ENCODE measurements at regions not wholly inside any gene's neighbourhood (a gene's known extent, or its start where the extent isn't known, plus 50 kb on each side); places are given as distances from the start of the nearest gene placed in this dataset.
"Not testable (repeated sequence)": the region's sequence is repeated elsewhere in the genome, so short reads cannot be mapped to it uniquely, and the experiment has no call there.

DNA sequence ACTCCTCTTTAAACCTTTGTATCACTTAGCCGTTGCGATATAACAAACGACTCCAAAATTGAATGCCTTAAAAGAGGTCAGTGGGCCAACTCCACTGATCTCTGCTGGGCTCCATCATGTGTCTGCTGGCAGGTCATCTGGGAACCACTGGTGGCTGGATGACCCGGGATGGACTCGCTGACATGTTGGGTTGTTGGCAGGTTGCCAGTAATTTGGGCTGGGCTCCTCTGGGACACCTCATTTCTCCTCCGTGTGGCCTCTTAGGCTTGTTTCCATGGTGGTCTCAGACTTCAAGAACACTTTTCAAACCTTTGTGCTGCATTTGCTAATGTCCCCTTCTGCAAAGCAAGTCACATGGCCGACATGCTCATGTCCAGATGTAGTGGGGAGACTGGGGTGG lies 139.3 kb upstream of the POU3F1 start:
- DNase-seq (ENCODE audit: low read depth), result no peak
- TF ChIP-seq, protein P1, sequence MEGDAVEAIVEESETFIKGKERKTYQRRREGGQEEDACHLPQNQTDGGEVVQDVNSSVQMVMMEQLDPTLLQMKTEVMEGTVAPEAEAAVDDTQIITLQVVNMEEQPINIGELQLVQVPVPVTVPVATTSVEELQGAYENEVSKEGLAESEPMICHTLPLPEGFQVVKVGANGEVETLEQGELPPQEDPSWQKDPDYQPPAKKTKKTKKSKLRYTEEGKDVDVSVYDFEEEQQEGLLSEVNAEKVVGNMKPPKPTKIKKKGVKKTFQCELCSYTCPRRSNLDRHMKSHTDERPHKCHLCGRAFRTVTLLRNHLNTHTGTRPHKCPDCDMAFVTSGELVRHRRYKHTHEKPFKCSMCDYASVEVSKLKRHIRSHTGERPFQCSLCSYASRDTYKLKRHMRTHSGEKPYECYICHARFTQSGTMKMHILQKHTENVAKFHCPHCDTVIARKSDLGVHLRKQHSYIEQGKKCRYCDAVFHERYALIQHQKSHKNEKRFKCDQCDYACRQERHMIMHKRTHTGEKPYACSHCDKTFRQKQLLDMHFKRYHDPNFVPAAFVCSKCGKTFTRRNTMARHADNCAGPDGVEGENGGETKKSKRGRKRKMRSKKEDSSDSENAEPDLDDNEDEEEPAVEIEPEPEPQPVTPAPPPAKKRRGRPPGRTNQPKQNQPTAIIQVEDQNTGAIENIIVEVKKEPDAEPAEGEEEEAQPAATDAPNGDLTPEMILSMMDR (IDR thresholded peaks at IDR 0.05; ENCODE audit: insufficient read depth, low read depth, low read length, missing control alignments), result no peak
- no peak overlapping the region for H3K4me3 ChIP-seq (ENCODE audit: low read length)

DNA sequence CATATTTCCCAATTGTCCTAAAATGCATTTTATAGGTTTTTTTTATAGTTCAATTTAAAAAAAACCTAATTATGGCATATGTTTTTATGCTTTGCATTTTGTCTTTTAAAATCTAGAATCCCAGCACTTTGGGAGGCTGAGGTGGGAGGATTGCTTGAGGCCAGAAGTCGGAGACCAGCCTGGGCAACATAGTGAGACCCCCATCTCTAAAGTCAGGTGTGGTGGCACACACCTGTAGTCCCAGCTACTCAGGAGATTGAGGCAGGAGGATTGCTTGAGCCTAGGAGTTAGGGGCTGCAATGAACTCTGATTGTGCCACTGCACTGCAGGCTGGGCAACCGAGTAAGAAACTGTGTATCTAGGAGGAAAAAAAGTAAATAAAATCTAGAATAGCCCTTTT lies 137.2 kb upstream of the POU3F1 start:
- no peak overlapping the region for H3K4me3 ChIP-seq (ENCODE audit: low read length)
- no peak for DNase-seq (ENCODE audit: low read depth)
- TF ChIP-seq, protein P1 (IDR thresholded peaks at IDR 0.05; ENCODE audit: insufficient read depth, low read depth, low read length, missing control alignments), result no peak

DNA sequence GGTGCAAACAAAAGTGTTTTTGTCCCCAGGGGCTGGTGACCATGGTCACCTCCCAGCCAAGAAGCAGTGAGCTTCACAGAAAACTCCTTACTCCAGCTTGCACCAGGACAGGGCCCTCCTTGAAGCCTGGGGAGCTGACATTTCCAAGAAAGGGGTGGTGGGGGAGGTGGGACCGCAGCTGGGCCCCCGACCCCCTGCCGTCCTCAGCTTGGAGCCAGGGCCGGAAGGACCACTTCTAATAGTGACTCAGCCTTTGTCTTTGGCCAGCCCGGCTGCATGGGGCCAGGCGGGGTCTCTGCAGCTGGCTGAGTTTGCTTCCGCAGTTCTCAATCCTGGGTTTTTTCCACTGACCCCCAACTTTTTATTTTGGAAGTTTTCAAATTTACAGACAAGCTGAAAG lies 136.5 kb upstream of the POU3F1 start:
- H3K4me3 ChIP-seq (ENCODE audit: low read length), result no peak overlapping the region
- no peak for DNase-seq (ENCODE audit: low read depth)
- TF ChIP-seq, protein P1 (IDR thresholded peaks at IDR 0.05; ENCODE audit: insufficient read depth, low read depth, low read length, missing control alignments), result no peak

GRCh38 chr1:38180388-38180787 lies 133.8 kb upstream of the POU3F1 start:
- not testable (repeated sequence) for DNase-seq (ENCODE audit: low read depth); H3K4me3 ChIP-seq (ENCODE audit: low read length)

DNA sequence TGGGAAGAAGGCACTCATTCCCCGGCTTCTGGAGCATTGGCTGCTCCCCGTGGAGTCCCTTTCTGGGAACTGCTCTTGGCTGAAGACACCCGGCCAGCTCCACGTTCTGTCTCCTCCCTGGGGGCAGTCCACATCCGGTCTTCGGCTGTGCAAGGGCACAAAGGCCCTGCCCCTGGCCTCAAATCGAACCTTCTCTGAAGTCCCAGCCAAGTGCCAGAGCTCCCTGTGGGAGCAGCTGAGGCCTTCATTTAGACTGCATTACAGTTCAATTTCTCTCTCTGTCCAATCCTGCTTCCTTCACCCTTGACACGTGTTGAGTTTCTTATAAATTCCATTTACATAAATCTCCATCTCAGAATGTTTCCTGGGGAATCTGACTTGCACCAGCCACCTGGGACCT lies 132.9 kb upstream of the POU3F1 start:
- DNase-seq (ENCODE audit: low read depth), result no peak
- no peak overlapping the region for H3K4me3 ChIP-seq (ENCODE audit: low read length)
- TF ChIP-seq, protein P1 (IDR thresholded peaks at IDR 0.05; ENCODE audit: insufficient read depth, low read depth, low read length, missing control alignments), result no peak

DNA sequence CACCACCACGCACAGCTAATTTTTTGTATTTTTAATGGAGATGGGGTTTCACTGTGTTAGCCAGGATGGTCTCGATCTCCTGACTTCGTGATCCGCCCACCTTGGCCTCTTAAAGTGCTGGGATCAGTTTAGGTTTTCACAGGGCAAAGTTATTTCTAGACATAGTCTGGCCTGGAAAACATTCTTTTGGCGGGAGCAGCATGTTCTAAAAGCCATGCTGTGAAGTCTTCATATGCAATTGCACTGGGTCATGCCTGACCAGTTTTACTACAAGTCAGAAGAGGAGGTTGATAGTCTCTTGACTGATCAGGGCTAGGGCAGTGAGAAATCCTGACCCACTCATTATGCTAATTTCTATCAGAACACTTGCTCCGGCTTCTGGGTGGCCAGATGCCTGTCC lies 131.6 kb upstream of the POU3F1 start:
- TF ChIP-seq, protein P1 (IDR thresholded peaks at IDR 0.05; ENCODE audit: insufficient read depth, low read depth, low read length, missing control alignments), result no peak
- no peak for DNase-seq (ENCODE audit: low read depth)
- H3K4me3 ChIP-seq (ENCODE audit: low read length), result no peak overlapping the region

GRCh38 chr1:38175121-38175520 lies 128.5 kb upstream of the POU3F1 start:
- TF ChIP-seq, protein P1 (IDR thresholded peaks at IDR 0.05; ENCODE audit: insufficient read depth, low read depth, low read length, missing control alignments), result no peak
- no peak for DNase-seq (ENCODE audit: low read depth)
- no peak overlapping the region for H3K4me3 ChIP-seq (ENCODE audit: low read length)

DNA sequence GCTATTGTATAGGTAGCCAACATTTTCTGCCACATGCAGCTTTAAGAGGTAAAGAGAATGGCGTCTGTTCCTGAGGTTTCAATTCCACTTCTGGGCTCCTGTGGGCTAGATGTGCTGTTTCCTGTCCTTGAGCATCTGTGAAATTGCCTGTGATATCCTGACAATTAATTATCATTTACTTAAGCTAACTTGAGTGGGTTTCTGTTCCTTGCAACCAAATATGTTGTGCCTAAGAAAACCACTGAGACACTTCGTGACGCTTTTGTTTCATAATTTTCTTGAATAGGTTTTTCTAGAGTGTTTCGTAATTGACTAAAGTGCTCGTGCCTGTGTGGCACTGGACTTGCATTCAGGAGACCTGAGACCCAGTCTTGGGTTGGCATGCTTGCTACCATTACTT lies 127.3 kb upstream of the POU3F1 start:
- no peak for DNase-seq (ENCODE audit: low read depth)
- H3K4me3 ChIP-seq (ENCODE audit: low read length), result no peak overlapping the region
- TF ChIP-seq, protein P1 (IDR thresholded peaks at IDR 0.05; ENCODE audit: insufficient read depth, low read depth, low read length, missing control alignments), result no peak

Data from epithelial cell of esophagus (primary cell).